Activated CD8-positive, alpha-beta memory T cell treated with anti-CD3 and anti-CD28 coated beads for 48 hours (primary cell): ENCODE measurements at regions not wholly inside any gene's neighbourhood (a gene's known extent, or its start where the extent isn't known, plus 50 kb on each side); places are given as distances from the start of the nearest gene placed in this dataset.

Experiments
- DNase-seq, 3 experiments: peaks; one replicate each; pipeline ENCODE4 v3.0.0-alpha.2; 2020; ENCODE audit warnings: low read depth in 2 of 3, low spot score in 2 of 3

GRCh38 chr16:86712158-86713009 is 134.0 kb downstream of the FOXL1 start:
- DNase-seq, result no peak

- no peak for DNase-seq
Measured at GRCh38 chr16:86713021-86713631, 134.8 kb downstream of the FOXL1 start.

GRCh38 chr16:86714166-86714565 is 135.8 kb downstream of the FOXL1 start:
- DNase-seq, result no peak

GRCh38 chr16:86716649-86717048 is 138.3 kb downstream of the FOXL1 start:
- DNase-seq, result no peak

- no peak for DNase-seq
Measured at GRCh38 chr16:86718118-86718517, 139.8 kb downstream of the FOXL1 start.

- no peak for DNase-seq
Measured at GRCh38 chr16:86722970-86723369, 144.6 kb downstream of the FOXL1 start.

- no peak for DNase-seq
Measured at GRCh38 chr16:86723689-86724088, 145.3 kb downstream of the FOXL1 start.

GRCh38 chr16:86725401-86725800 is 147.1 kb downstream of the FOXL1 start:
- DNase-seq, result no peak

GRCh38 chr16:86726340-86726739 is 148.0 kb downstream of the FOXL1 start:
- no peak for DNase-seq

GRCh38 chr16:86727131-86727530 is 148.8 kb downstream of the FOXL1 start:
- DNase-seq, result no peak

- no peak for DNase-seq
Measured at GRCh38 chr16:86727632-86728031, 149.3 kb downstream of the FOXL1 start.

- no peak for DNase-seq
Measured at GRCh38 chr16:86729686-86730085, 151.3 kb downstream of the FOXL1 start.

- no peak for DNase-seq
Measured at GRCh38 chr16:86730086-86730485, 151.7 kb downstream of the FOXL1 start.

GRCh38 chr16:86730597-86730996 is 152.2 kb downstream of the FOXL1 start:
- no peak for DNase-seq

- DNase-seq, result no peak
Measured at GRCh38 chr16:86732621-86733295, 154.4 kb downstream of the FOXL1 start.

- DNase-seq, result no peak
Measured at GRCh38 chr16:86733546-86734254, 155.4 kb downstream of the FOXL1 start.

- DNase-seq, result no peak
Measured at GRCh38 chr16:86734543-86735460, 156.5 kb downstream of the FOXL1 start.

- DNase-seq, result no peak
Measured at GRCh38 chr16:86735727-86736126, 157.4 kb downstream of the FOXL1 start.

- no peak for DNase-seq
Measured at GRCh38 chr16:86736502-86736901, 158.2 kb downstream of the FOXL1 start.

- DNase-seq, result no peak
Measured at GRCh38 chr16:86737083-86737482, 158.7 kb downstream of the FOXL1 start.
